ENCODE measurements at regions not wholly inside any gene's neighbourhood (a gene's known extent, or its start where the extent isn't known, plus 50 kb on each side); places are given as distances from the start of the nearest gene placed in this dataset.
"Not testable (repeated sequence)": the region's sequence is repeated elsewhere in the genome, so short reads cannot be mapped to it uniquely, and the experiment has no call there.

GRCh38 chr1:86633306-86633838 is 71.0 kb upstream of the SH3GLB1 start:
- DNase-seq (ENCODE audit: low spot score) = not testable (repeated sequence)

- DNase-seq (ENCODE audit: low spot score) = no peak
Measured at GRCh38 chr1:86633921-86634320, 70.5 kb upstream of the SH3GLB1 start.

- DNase-seq (ENCODE audit: low spot score) = no peak
Measured at GRCh38 chr1:86636898-86637297, 67.5 kb upstream of the SH3GLB1 start.

GRCh38 chr1:86640161-86640670 is 64.2 kb upstream of the SH3GLB1 start:
- no peak for DNase-seq (ENCODE audit: low spot score)

GRCh38 chr1:86641318-86641717 is 63.1 kb upstream of the SH3GLB1 start:
- DNase-seq (ENCODE audit: low spot score) = no peak

GRCh38 chr1:86644655-86645054 is 59.7 kb upstream of the SH3GLB1 start:
- DNase-seq (ENCODE audit: low spot score) = not testable (repeated sequence)

- no peak for DNase-seq (ENCODE audit: low spot score)
Measured at GRCh38 chr1:86645851-86646250, 58.5 kb upstream of the SH3GLB1 start.

- DNase-seq (ENCODE audit: low spot score) = no peak
Measured at GRCh38 chr1:86646256-86646655, 58.1 kb upstream of the SH3GLB1 start.

- DNase-seq (ENCODE audit: low spot score) = peak; percentile 30
Measured at GRCh38 chr1:86648255-86648654, 56.1 kb upstream of the SH3GLB1 start.

- no peak for DNase-seq (ENCODE audit: low spot score)
Measured at GRCh38 chr1:86649618-86650017, 54.8 kb upstream of the SH3GLB1 start.

- peak; percentile 36 for DNase-seq (ENCODE audit: low spot score)
Measured at GRCh38 chr1:86650065-86650464, 54.3 kb upstream of the SH3GLB1 start.

All from HT-29 (cell line).